ENCODE measurements at regions not wholly inside any gene's neighbourhood (a gene's known extent, or its start where the extent isn't known, plus 50 kb on each side); places are given as distances from the start of the nearest gene placed in this dataset.

- intact Hi-C loops (cut with micrococcal nuclease) = no loop called here
- H3K79me2 ChIP-seq (ENCODE audit: control insufficient read depth, insufficient read depth, low read length) = no peaks in the 10 kb centered on the region
- no peaks in the 10 kb centered on the region for H3K9me1 ChIP-seq (ENCODE audit: control insufficient read depth, insufficient read depth, low read length)
- TF ChIP-seq, protein P1, sequence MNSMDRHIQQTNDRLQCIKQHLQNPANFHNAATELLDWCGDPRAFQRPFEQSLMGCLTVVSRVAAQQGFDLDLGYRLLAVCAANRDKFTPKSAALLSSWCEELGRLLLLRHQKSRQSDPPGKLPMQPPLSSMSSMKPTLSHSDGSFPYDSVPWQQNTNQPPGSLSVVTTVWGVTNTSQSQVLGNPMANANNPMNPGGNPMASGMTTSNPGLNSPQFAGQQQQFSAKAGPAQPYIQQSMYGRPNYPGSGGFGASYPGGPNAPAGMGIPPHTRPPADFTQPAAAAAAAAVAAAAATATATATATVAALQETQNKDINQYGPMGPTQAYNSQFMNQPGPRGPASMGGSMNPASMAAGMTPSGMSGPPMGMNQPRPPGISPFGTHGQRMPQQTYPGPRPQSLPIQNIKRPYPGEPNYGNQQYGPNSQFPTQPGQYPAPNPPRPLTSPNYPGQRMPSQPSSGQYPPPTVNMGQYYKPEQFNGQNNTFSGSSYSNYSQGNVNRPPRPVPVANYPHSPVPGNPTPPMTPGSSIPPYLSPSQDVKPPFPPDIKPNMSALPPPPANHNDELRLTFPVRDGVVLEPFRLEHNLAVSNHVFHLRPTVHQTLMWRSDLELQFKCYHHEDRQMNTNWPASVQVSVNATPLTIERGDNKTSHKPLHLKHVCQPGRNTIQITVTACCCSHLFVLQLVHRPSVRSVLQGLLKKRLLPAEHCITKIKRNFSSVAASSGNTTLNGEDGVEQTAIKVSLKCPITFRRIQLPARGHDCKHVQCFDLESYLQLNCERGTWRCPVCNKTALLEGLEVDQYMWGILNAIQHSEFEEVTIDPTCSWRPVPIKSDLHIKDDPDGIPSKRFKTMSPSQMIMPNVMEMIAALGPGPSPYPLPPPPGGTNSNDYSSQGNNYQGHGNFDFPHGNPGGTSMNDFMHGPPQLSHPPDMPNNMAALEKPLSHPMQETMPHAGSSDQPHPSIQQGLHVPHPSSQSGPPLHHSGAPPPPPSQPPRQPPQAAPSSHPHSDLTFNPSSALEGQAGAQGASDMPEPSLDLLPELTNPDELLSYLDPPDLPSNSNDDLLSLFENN (IDR thresholded peaks at IDR 0.05; ENCODE audit: low read depth in 2 of 2, low read length in 2 of 2) = no peak
- TF ChIP-seq JUN (IDR thresholded peaks at IDR 0.05; ENCODE audit: borderline replicate concordance, low read depth, low read length) (no peak), JUN (CRISPR knock-in tag; IDR thresholded peaks at IDR 0.05; ENCODE audit: borderline replicate concordance) (no peak)
- no peak overlapping the region for H2AFZ ChIP-seq (ENCODE audit: low read depth, low read length)
- no peak overlapping the region for H3K27ac ChIP-seq (ENCODE audit: extremely low read depth, low read depth, low read length)
- H4K20me1 ChIP-seq (replicated peaks; ENCODE audit: control insufficient read depth, insufficient read depth, low read length) = no peaks in the 10 kb centered on the region
- no peak for FAIRE-seq
- no peak overlapping the region for H3K9ac ChIP-seq (ENCODE audit: insufficient read depth in 1 of 2, low read depth in 2 of 2, low read length in 2 of 2)
- no peaks in the 10 kb centered on the region for H3K9me3 ChIP-seq (replicated peaks; ENCODE audit: control insufficient read depth, insufficient read depth, low read depth, low read length)
- H3K4me1 ChIP-seq (replicated peaks in 1 of 2; ENCODE audit: control insufficient read depth in 2 of 2, insufficient read depth in 2 of 2, low read length in 2 of 2) = no peaks in the 10 kb centered on the region
- 0% methylated on average over 1 of the region's 1 CpG for WGBS (ENCODE audit: insufficient coverage, low coverage, missing lambda C conversion rate)
- ATAC-seq = no peak
- no TSS peak for BruUV-seq (replicated peaks)
- in situ Hi-C loops (cut with MboI) = no loop called here
- no peak overlapping the region for H3K4me2 ChIP-seq (ENCODE audit: insufficient read depth, low read length)
- no peaks in the 10 kb centered on the region for H3K27me3 ChIP-seq (ENCODE audit: control insufficient read depth in 2 of 2, insufficient read depth in 2 of 2, low read length in 2 of 2)
- no peak for DNase-seq (ENCODE audit: extremely low read depth in 1 of 4, low spot score in 3 of 4)
- H3K36me3 ChIP-seq (ENCODE audit: control insufficient read depth, insufficient read depth, low read length) = no peaks in the 10 kb centered on the region
- ChIA-PET CTCF (ENCODE audit: low intra/inter-chr PET ratio) (no interaction called here), POLR2A (no interaction called here)
- H3K4me3 ChIP-seq = no peak overlapping the region
Measured at GRCh38 chr18:60831971-60832370, 459.4 kb upstream of the MC4R start.

- CTCF ChIA-PET (ENCODE audit: low intra/inter-chr PET ratio) = no interaction called here
- intact Hi-C loops (cut with micrococcal nuclease) = no loop called here
- H3K4me3 ChIP-seq = no peak overlapping the region
Measured at GRCh38 chr18:60838677-60839076, 466.1 kb upstream of the MC4R start.

More at GRCh38 chr18:60838677-60839076, 466.1 kb upstream of the MC4R start:
- H3K79me2 ChIP-seq (ENCODE audit: control insufficient read depth, insufficient read depth, low read length) = no peaks in the 10 kb centered on the region
- H3K9me1 ChIP-seq (ENCODE audit: control insufficient read depth, insufficient read depth, low read length) = no peaks in the 10 kb centered on the region
- FAIRE-seq = no peak
- no peaks in the 10 kb centered on the region for H3K9me3 ChIP-seq (replicated peaks; ENCODE audit: control insufficient read depth, insufficient read depth, low read depth, low read length)
- no peaks in the 10 kb centered on the region for H3K4me1 ChIP-seq (replicated peaks in 1 of 2; ENCODE audit: control insufficient read depth in 2 of 2, insufficient read depth in 2 of 2, low read length in 2 of 2)
- no peak overlapping the region for H2AFZ ChIP-seq (ENCODE audit: low read depth, low read length)
- in situ Hi-C loops (cut with MboI) = no loop called here
- no peaks in the 10 kb centered on the region for H3K27me3 ChIP-seq (ENCODE audit: control insufficient read depth in 2 of 2, insufficient read depth in 2 of 2, low read length in 2 of 2)
- POLR2A ChIA-PET = no interaction called here
- H3K9ac ChIP-seq (ENCODE audit: insufficient read depth in 1 of 2, low read depth in 2 of 2, low read length in 2 of 2) = no peak overlapping the region
- no peak for TF ChIP-seq SIRT6 (IDR thresholded peaks at IDR 0.05; ENCODE audit: low read depth, low read length)
- no peak for TF ChIP-seq DACH1 (IDR thresholded peaks at IDR 0.05; ENCODE audit: partially characterized antibody)
- TF ChIP-seq OTX1 (CRISPR knock-in tag; IDR thresholded peaks at IDR 0.05) = no peak
- TF ChIP-seq THRAP3 (IDR thresholded peaks at IDR 0.05; ENCODE audit: borderline replicate concordance) = no peak
- no peak for TF ChIP-seq CHD1 (IDR thresholded peaks at IDR 0.05; ENCODE audit: low read length)
- TF ChIP-seq, protein P2, sequence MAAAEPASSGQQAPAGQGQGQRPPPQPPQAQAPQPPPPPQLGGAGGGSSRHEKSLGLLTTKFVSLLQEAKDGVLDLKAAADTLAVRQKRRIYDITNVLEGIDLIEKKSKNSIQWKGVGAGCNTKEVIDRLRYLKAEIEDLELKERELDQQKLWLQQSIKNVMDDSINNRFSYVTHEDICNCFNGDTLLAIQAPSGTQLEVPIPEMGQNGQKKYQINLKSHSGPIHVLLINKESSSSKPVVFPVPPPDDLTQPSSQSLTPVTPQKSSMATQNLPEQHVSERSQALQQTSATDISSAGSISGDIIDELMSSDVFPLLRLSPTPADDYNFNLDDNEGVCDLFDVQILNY (CRISPR knock-in tag; IDR thresholded peaks at IDR 0.05) = no peak
- TF ChIP-seq NFXL1 (CRISPR knock-in tag; IDR thresholded peaks at IDR 0.05) = no peak
- TF ChIP-seq XRCC4 (IDR thresholded peaks at IDR 0.05; ENCODE audit: extremely low read depth, insufficient read depth, insufficient read length) = no peak
- no TSS peak for BruUV-seq (replicated peaks)
- no peak for ATAC-seq
- no peak overlapping the region for H3K27ac ChIP-seq (ENCODE audit: extremely low read depth, low read depth, low read length)
- H4K20me1 ChIP-seq (replicated peaks; ENCODE audit: control insufficient read depth, insufficient read depth, low read length) = no peaks in the 10 kb centered on the region
- H3K4me2 ChIP-seq (ENCODE audit: insufficient read depth, low read length) = no peak overlapping the region
- DNase-seq (ENCODE audit: extremely low read depth in 1 of 4, low spot score in 3 of 4) = no peak
- no peaks in the 10 kb centered on the region for H3K36me3 ChIP-seq (ENCODE audit: control insufficient read depth, insufficient read depth, low read length)
